H9 (cell line): ENCODE measurements at regions not wholly inside any gene's neighbourhood (a gene's known extent, or its start where the extent isn't known, plus 50 kb on each side); places are given as distances from the start of the nearest gene placed in this dataset.

ENCODE experiments used
- DNase-seq: peaks from one replicate; pipeline ENCODE4 v3.0.0-alpha.2; 2017
- H2AFZ ChIP-seq: one replicate; pipeline ENCODE4 v1.6.1; 2013; ENCODE audit warnings: mild to moderate bottlenecking, low read length, control low read depth, moderate library complexity
- H2AK5ac ChIP-seq: 2 replicates; pipeline ENCODE4 v1.6.1; 2013; ENCODE audit warnings: low read length, control low read depth, mixed read lengths; ENCODE audit not compliant: insufficient read length
- H2BK120ac ChIP-seq: one replicate; pipeline ENCODE4 v1.6.1; 2013; ENCODE audit warnings: low read depth, mild to moderate bottlenecking, low read length, control low read depth, inconsistent platforms; ENCODE audit not compliant: poor library complexity, severe bottlenecking
- H2BK12ac ChIP-seq: 2 replicates; pipeline ENCODE4 v1.6.1; 2013; ENCODE audit warnings: low read length, control low read depth, mixed read lengths, low read depth; ENCODE audit not compliant: insufficient read length
- H2BK15ac ChIP-seq: 2 replicates; pipeline ENCODE4 v1.6.1; 2013; ENCODE audit warnings: low read depth, low read length, control low read depth
- H2BK20ac ChIP-seq: one replicate; pipeline ENCODE4 v1.6.1; 2013; ENCODE audit warnings: low read depth, mild to moderate bottlenecking, low read length, control low read depth, inconsistent platforms; ENCODE audit not compliant: poor library complexity, severe bottlenecking
- H2BK5ac ChIP-seq: 2 replicates; pipeline ENCODE4 v1.6.1; 2013; ENCODE audit warnings: low read length, control low read depth, mixed read lengths; ENCODE audit not compliant: insufficient read length
- H3K14ac ChIP-seq: 2 replicates; pipeline ENCODE4 v1.6.1; 2013; ENCODE audit warnings: low read length, control low read depth; ENCODE audit not compliant: insufficient read depth
- H3K18ac ChIP-seq: 2 replicates; pipeline ENCODE4 v1.6.1; 2013; ENCODE audit warnings: low read depth, mild to moderate bottlenecking, mixed read lengths, low read length, control low read depth; ENCODE audit not compliant: insufficient read length
- H3K23ac ChIP-seq: 2 replicates; pipeline ENCODE4 v1.6.1; 2013; ENCODE audit warnings: low read length, control low read depth, mixed read lengths, low read depth; ENCODE audit not compliant: insufficient read length
- H3K23me2 ChIP-seq: 2 replicates; pipeline ENCODE4 v1.6.1; 2013; ENCODE audit warnings: low read depth, mild to moderate bottlenecking, mixed read lengths, low read length, control low read depth; ENCODE audit not compliant: insufficient read length, poor library complexity, severe bottlenecking
- H3K27ac ChIP-seq: 2 replicates; pipeline ENCODE4 v1.5.1; 2013; ENCODE audit warnings: low read length, control low read depth, mixed read lengths, low read depth; ENCODE audit not compliant: insufficient read length
- H3K27me3 ChIP-seq: 2 replicates; pipeline ENCODE4 v1.6.1; 2013; ENCODE audit warnings: low read length, control low read depth, inconsistent platforms; ENCODE audit not compliant: insufficient read depth
- H3K4ac ChIP-seq: 2 replicates; pipeline ENCODE4 v1.6.1; 2013; ENCODE audit warnings: low read depth, mild to moderate bottlenecking, control low read depth, inconsistent platforms, low read length, moderate library complexity
- H3K4me1 ChIP-seq: 2 replicates; pipeline ENCODE4 v1.6.1; 2013; ENCODE audit warnings: low read length, control low read depth, inconsistent platforms; ENCODE audit not compliant: insufficient read depth
- H3K4me2 ChIP-seq: 2 replicates; pipeline ENCODE4 v1.6.1; 2013; ENCODE audit warnings: low read length, control low read depth, mixed read lengths; ENCODE audit not compliant: insufficient read length, insufficient read depth
- H3K56ac ChIP-seq: 2 replicates; pipeline ENCODE4 v1.6.1; 2013; ENCODE audit warnings: low read depth, mild to moderate bottlenecking, mixed read lengths, low read length, control low read depth; ENCODE audit not compliant: insufficient read length
- H3K79me1 ChIP-seq: 2 replicates; pipeline ENCODE4 v1.6.1; 2013; ENCODE audit warnings: low read depth, mild to moderate bottlenecking, moderate library complexity, low read length, control low read depth, inconsistent platforms; ENCODE audit not compliant: insufficient read depth, poor library complexity, severe bottlenecking
- H3K79me2 ChIP-seq: 2 replicates; pipeline ENCODE4 v1.6.1; 2013; ENCODE audit warnings: low read length, control low read depth, inconsistent platforms; ENCODE audit not compliant: insufficient read depth
- H3K9ac ChIP-seq: 2 replicates; pipeline ENCODE4 v1.6.1; 2013; ENCODE audit warnings: low read length, control low read depth, mixed read lengths; ENCODE audit not compliant: insufficient read length; ENCODE audit errors: extremely low read depth
- H3K9me3 ChIP-seq: one replicate; pipeline ENCODE4 v1.6.1; 2013; ENCODE audit warnings: low read depth, low read length, inconsistent platforms; ENCODE audit not compliant: control insufficient read depth
- H3T11ph ChIP-seq: one replicate; pipeline ENCODE4 v1.6.1; 2013; ENCODE audit warnings: mild to moderate bottlenecking, low read length, control low read depth, inconsistent platforms
- H4K20me1 ChIP-seq: one replicate; pipeline ENCODE4 v1.6.1; 2013; ENCODE audit not compliant: control insufficient read depth, insufficient read length, insufficient read depth
- H4K5ac ChIP-seq: 2 replicates; pipeline ENCODE4 v1.6.1; 2013; ENCODE audit warnings: low read depth, mild to moderate bottlenecking, mixed read lengths, low read length, control low read depth; ENCODE audit not compliant: insufficient read length
- H4K8ac ChIP-seq: replicated peaks from 2 replicates; pipeline ENCODE4 v1.6.1; 2013; ENCODE audit warnings: low read length, control low read depth, mixed read lengths, low read depth; ENCODE audit not compliant: insufficient read length
- H4K91ac ChIP-seq: 2 replicates; pipeline ENCODE4 v1.6.1; 2013; ENCODE audit warnings: low read depth, mild to moderate bottlenecking, moderate library complexity, mixed read lengths, low read length, control low read depth; ENCODE audit not compliant: insufficient read length
- H3K27ac Mint-ChIP-seq, 3 experiments: 2 replicates in 2 of 3; 3 replicates in 1 of 3; pipeline ENCODE4 v1.8.0; 2020 to 2021; ENCODE audit warnings: mixed read lengths in 3 of 3, mild to moderate bottlenecking in 1 of 3, moderate library complexity in 1 of 3
- H3K27me3 Mint-ChIP-seq: 2 replicates; pipeline ENCODE4 v1.8.0; 2021; ENCODE audit warnings: low read depth, mild to moderate bottlenecking, moderate library complexity, mixed read lengths
- H3K36me3 Mint-ChIP-seq, 3 experiments: 2 replicates in 2 of 3; 3 replicates in 1 of 3; pipeline ENCODE4 v1.8.0; 2020 to 2021; ENCODE audit warnings: low read depth in 3 of 3, mixed read lengths in 3 of 3; ENCODE audit not compliant: insufficient read depth in 1 of 3
- H3K4me1 Mint-ChIP-seq, 2 experiments: 2 replicates each; pipeline ENCODE4 v1.8.0; 2020; ENCODE audit warnings: mixed read lengths in 2 of 2
- H3K4me3 Mint-ChIP-seq, 2 experiments: 2 replicates in 1 of 2; 3 replicates in 1 of 2; pipeline ENCODE4 v1.8.0; 2020 to 2021; ENCODE audit warnings: mild to moderate bottlenecking in 2 of 2, mixed read lengths in 2 of 2, moderate library complexity in 1 of 2
- H3K9me3 Mint-ChIP-seq, 2 experiments: 2 replicates in 1 of 2; 3 replicates in 1 of 2; pipeline ENCODE4 v1.8.0; 2020; ENCODE audit warnings: mild to moderate bottlenecking in 2 of 2, mixed read lengths in 2 of 2, moderate library complexity in 1 of 2
- CTCF ChIP-seq: fragments of 200-600 bp; sonication (generic); conservative IDR thresholded peaks from 3 replicates; pipeline ENCODE4 v1.8.0; 2021; ENCODE audit warnings: antibody characterized with exemption, mild to moderate bottlenecking
- WGBS: extraction: QIAGEN DNeasy Blood & Tissue Kit; methylation state at CpG from one replicate; pipeline ENCODE4 v1.1.7; 2013; ENCODE audit warnings: missing lambda C conversion rate, low lambda C conversion rate, mixed read lengths; ENCODE audit not compliant: insufficient read length; ENCODE audit errors: extremely low coverage; 5-methylcytosine and 5-hydroxymethylcytosine counted together

DNA sequence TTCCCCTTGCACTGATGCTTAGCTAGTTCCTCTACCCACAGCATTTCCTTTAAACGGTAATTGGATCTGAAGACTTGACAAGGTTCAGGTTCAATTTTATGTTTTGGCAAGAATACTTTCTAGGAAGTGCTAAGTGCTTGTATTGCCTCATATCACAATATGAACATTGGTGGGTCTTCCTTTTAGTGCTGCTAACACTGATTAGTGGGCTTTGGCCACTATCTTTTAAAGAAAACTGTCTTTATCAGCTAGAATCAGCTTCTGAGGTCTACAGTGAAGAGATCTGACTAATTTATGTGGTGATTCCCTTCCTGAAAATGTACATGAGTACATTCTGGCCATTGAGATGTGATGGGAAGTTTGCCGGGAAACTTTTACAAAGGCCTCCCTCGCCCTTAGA lies 316.7 kb upstream of the KLF3 start:
- Histone ChIP-seq H2AK5ac (no peak overlapping the region), H2BK120ac (no peak overlapping the region), H4K8ac (no peak overlapping the region), H3K23ac (no peak overlapping the region), H3K18ac (no peak overlapping the region), H2BK5ac (no peak overlapping the region), H3K79me1 (no peaks in the 10 kb centered on the region), H3K56ac (no peak overlapping the region), H3K4me1 (no peaks in the 10 kb centered on the region; the same call in 1 of the 2 replicates), H4K91ac (no peak overlapping the region), H4K20me1 (no peaks in the 10 kb centered on the region), H3T11ph (no peak overlapping the region), H3K79me2 (no peaks in the 10 kb centered on the region), H3K27me3 (no peaks in the 10 kb centered on the region), H4K5ac (no peak overlapping the region), H2AFZ (no peak overlapping the region), H3K9ac (no peak overlapping the region), H3K9me3 (no peaks in the 10 kb centered on the region), H2BK20ac (no peak overlapping the region), H3K14ac (no peak overlapping the region), H2BK15ac (no peak overlapping the region), H3K4ac (no peak overlapping the region), H2BK12ac (no peak overlapping the region), H3K4me2 (no peak overlapping the region), H3K27ac (no peak overlapping the region), H3K23me2 (no peaks in the 10 kb centered on the region)
- DNase-seq: no peak
- no peak overlapping the region for H3K4me3 Mint-ChIP-seq
- peaks cover 17 to 21% of the 10 kb centered on the region in 2 experiments for H3K9me3 Mint-ChIP-seq
- peaks cover 7% of the 10 kb centered on the region for H3K27me3 Mint-ChIP-seq
- H3K36me3 Mint-ChIP-seq: peaks cover 4 to 7% (median 5%) of the 10 kb centered on the region in 3 experiments; a peak in 5 of 7 replicates
- H3K4me1 Mint-ChIP-seq: no peaks in the 10 kb centered on the region
- no peak overlapping the region for H3K27ac Mint-ChIP-seq
- no CpG with 5 or more reads among the region's 3 CpGs for WGBS
- no peak for TF ChIP-seq CTCF
